ENCODE measurements at regions not wholly inside any gene's neighbourhood (a gene's known extent, or its start where the extent isn't known, plus 50 kb on each side); places are given as distances from the start of the nearest gene placed in this dataset.

- TF ChIP-seq CTCF (IDR thresholded peaks at IDR 0.05 in 8 of 11, conservative IDR thresholded peaks at IDR 0.05 in 3 of 11) (no peak), POLR2AphosphoS5 (IDR thresholded peaks at IDR 0.05) (no peak), POLR2A (IDR thresholded peaks at IDR 0.05) (no peak)
Observed at GRCh38 chr19:28731577-28731976, 481.4 kb downstream of the UQCRFS1 start.

Data from spleen (tissue), 7 donors.